ENCODE measurements at regions not wholly inside any gene's neighbourhood (a gene's known extent, or its start where the extent isn't known, plus 50 kb on each side); places are given as distances from the start of the nearest gene placed in this dataset.

DNA sequence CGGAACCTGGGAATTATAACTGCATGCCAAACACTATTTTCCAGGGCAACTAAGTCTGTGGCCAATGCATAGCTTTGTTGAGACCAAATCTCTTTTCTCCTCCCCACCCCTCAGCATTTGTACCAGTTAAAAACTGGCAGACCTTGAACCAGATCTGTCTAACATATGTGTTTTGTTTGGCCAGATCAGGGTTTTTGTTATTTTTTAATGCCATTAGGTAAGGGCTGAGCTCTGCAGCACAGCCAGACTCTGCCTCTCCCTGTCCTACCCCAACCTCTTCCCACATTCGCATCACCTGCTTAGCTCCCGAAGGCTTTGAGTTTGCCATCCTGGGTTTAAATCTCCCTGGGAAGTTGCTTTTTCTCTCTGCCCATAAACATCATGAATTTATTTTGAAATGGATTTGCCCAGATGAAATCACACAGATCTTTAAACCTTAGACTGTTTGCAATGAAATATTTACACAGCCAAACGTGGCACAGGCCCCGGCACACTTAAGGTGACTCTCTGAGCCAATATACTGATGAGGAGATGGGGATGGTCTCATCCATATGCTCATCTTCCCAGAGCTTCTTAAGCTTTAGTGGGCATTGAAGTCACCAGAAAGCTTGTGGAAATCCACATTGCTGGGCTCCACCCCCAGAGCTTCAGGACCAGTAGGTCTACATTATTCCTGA, 54.0 kb upstream of the ALDH1B1 start:
- TF ChIP-seq, protein P1, sequence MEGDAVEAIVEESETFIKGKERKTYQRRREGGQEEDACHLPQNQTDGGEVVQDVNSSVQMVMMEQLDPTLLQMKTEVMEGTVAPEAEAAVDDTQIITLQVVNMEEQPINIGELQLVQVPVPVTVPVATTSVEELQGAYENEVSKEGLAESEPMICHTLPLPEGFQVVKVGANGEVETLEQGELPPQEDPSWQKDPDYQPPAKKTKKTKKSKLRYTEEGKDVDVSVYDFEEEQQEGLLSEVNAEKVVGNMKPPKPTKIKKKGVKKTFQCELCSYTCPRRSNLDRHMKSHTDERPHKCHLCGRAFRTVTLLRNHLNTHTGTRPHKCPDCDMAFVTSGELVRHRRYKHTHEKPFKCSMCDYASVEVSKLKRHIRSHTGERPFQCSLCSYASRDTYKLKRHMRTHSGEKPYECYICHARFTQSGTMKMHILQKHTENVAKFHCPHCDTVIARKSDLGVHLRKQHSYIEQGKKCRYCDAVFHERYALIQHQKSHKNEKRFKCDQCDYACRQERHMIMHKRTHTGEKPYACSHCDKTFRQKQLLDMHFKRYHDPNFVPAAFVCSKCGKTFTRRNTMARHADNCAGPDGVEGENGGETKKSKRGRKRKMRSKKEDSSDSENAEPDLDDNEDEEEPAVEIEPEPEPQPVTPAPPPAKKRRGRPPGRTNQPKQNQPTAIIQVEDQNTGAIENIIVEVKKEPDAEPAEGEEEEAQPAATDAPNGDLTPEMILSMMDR (IDR thresholded peaks at IDR 0.05 in 8 of 11, conservative IDR thresholded peaks at IDR 0.05 in 3 of 11): no peak
- TF ChIP-seq POLR2AphosphoS5 (IDR thresholded peaks at IDR 0.05): no peak

Data from spleen (tissue), 7 donors.